NCI-H748 (cell line): ENCODE measurements at regions not wholly inside any gene's neighbourhood (a gene's known extent, or its start where the extent isn't known, plus 50 kb on each side); places are given as distances from the start of the nearest gene placed in this dataset.
A peak's percentile ranks its signal among the peaks of the same experiment; 100 is the strongest.
"Not testable (repeated sequence)": the region's sequence is repeated elsewhere in the genome, so short reads cannot be mapped to it uniquely, and the experiment has no call there.

Experiments
- DNase-seq: peaks from one replicate; lab custom pipeline; 2025; ENCODE audit not compliant: unreplicated experiment; lab: John Stamatoyannopoulos, UW

GRCh38 chr1:66455446-66455845 lies 78.5 kb upstream of the SGIP1 start:
- no peak for DNase-seq

DNA sequence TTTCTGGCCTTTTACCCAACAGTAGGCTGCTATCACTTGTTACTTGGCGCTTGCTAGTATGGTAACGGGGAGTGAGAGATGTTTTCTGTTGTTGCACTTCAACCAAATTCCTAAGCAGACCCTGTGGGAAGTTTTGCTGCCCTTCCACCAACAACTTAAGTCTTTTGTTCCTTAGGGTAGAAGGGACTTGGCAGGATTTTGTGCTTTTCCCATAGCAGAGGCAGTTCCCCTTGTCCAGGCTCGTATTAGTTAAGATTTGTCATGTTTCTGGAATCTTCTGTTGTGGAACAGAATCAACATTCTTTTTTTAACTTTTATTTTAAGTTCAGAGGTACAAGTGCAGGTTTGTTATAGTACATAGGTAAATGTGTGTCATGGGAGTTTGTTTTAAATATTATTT lies 73.2 kb upstream of the SGIP1 start:
- no peak for DNase-seq

- no peak for DNase-seq
Measured at GRCh38 chr1:66462313-66462712, 71.6 kb upstream of the SGIP1 start.

- DNase-seq, result peak; percentile 16
Measured at GRCh38 chr1:66464351-66464750, 69.6 kb upstream of the SGIP1 start.

DNA sequence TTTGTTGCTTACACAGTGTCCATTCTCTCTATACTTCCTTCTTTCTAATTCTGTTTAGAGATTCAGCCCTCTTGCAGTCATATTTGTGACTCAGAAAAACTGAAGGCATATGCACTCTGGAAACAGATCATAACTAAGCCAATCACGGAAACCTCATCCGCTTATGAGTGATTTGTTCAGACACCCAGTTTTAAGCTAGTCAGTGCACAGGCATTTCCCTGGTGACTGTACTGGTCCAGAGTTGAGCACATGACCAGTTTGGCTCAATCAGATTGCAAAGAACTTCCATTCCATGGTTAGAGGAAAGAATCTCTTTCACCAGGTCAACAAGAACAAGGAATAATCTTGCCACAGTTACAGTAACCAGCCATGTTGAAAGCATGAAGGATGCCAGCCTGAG lies 69.2 kb upstream of the SGIP1 start:
- DNase-seq, result no peak

DNA sequence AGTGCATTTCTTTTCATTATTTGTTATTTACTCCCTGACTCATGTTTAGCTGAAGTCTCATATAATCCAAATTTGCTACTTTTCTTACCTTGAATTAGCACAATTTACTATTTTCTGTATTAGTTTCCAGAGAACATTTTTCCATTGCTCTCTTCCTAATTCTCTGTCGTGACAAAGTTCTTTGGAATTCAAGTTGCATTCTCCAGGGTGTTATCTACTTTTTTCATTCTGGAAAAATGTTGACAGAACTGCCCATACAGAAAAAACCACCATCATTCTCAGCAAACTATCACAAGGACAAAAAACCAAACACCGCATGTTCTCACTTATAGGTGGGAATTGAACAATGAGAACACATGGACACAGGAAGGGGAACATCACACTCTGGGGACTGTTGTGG lies 67.3 kb upstream of the SGIP1 start:
- not testable (repeated sequence) for DNase-seq

DNA sequence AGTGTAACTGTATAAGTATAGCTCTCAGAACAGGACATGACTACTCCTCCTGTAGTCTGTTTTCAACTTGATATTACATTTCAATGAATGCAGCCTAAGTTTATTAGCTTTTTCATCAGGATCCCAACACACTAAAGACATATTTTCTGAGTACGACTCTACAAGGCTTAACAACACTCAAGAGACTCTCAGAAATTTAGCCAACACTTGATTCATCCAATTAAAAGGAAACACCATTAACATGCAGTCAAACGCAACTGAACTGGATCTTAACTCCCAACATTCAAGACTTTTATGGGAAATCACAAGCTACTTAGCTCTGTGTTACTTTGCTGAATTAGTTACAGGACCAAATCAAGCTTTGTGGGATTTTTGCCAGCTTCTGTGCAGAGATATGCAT lies 65.2 kb upstream of the SGIP1 start:
- no peak for DNase-seq

- DNase-seq, result no peak
Measured at GRCh38 chr1:66475940-66476339, 58.0 kb upstream of the SGIP1 start.

GRCh38 chr1:66476774-66477173 lies 57.2 kb upstream of the SGIP1 start:
- DNase-seq, result no peak

DNA sequence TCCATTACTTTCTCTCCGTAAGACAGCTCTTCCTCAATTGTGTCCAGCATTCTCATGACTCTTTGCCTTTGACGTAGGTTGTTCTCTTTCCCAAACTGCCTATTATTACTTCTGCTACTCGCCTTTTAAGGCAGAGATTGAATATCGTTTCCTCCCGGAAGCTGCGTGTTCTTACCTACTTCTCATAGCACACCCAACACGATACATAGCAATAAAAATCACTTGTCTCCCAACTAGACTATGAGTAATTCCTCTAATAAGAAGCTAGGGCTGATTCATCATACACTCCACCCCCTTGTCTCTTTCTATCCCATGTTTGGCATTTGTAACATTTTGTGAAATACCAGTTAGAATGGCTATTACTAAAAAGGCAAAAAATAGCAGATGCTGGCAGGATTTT lies 55.8 kb upstream of the SGIP1 start:
- DNase-seq, result no peak

GRCh38 chr1:66480162-66480561 lies 53.8 kb upstream of the SGIP1 start:
- DNase-seq, result peak; percentile 20

DNA sequence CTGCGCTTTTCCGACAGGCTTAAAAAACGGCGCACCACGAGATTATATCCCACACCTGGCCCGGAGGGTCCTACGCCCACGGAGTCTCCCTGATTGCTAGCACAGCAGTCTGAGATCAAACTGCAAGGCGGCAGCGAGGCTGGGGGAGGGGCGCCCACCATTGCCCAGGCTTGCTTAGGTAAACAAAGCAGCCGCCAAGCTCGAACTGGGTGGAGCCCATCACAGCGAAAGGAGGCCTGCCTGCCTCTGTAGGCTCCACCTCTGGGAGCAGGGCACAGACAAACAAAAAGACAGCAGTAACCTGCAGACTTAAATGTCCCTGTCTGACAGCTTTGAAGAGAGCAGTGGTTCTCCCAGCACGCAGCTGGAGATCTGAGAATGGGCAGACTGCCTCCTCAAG lies 52.7 kb upstream of the SGIP1 start:
- DNase-seq, result peak; percentile 87
